ENCODE measurements at regions not wholly inside any gene's neighbourhood (a gene's known extent, or its start where the extent isn't known, plus 50 kb on each side); places are given as distances from the start of the nearest gene placed in this dataset.

DNA sequence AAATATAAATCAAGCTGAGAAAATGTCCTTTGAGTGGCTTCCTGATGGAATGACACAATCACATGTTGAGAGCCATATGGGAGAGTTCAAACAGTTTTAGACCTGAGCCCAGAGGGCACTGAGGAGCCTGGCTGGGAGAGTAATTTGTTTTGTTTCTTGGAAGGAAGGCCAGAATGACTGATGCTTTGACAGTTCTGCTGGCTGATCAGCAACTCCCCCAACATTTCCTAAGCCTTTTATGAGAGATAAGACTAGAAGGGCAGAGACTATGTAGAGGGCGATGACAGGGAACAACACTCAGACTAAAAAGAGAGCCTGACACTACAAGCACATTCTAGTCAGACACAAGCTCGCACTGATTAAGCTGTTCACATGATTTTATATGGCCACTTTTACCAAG, 169.2 kb downstream of the COX7C start:
- no peak for DNase-seq

DNA sequence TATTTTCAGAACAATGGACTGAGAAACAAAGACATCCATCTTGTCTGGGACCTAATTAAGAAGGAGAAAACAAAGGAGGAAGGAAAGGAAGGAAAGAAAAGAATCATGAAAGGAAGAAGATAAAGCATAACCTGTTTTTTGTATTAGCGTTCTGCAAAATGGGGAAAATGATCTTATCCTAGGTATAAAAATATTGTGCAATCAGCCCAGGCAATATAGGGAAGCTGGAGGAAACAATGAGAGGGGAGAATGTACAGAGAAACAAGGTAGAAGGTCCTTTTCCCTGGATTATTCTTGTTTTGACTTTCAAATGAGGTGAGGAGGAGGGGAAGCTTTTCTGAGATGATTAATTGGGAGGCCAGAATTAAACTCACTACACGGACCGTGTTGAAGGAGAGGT, 177.9 kb downstream of the COX7C start:
- DNase-seq: no peak

GRCh38 chr5:86797677-86798076, 179.9 kb downstream of the COX7C start:
- no peak for DNase-seq

GRCh38 chr5:86806206-86806605, 188.5 kb downstream of the COX7C start:
- DNase-seq: no peak

DNA sequence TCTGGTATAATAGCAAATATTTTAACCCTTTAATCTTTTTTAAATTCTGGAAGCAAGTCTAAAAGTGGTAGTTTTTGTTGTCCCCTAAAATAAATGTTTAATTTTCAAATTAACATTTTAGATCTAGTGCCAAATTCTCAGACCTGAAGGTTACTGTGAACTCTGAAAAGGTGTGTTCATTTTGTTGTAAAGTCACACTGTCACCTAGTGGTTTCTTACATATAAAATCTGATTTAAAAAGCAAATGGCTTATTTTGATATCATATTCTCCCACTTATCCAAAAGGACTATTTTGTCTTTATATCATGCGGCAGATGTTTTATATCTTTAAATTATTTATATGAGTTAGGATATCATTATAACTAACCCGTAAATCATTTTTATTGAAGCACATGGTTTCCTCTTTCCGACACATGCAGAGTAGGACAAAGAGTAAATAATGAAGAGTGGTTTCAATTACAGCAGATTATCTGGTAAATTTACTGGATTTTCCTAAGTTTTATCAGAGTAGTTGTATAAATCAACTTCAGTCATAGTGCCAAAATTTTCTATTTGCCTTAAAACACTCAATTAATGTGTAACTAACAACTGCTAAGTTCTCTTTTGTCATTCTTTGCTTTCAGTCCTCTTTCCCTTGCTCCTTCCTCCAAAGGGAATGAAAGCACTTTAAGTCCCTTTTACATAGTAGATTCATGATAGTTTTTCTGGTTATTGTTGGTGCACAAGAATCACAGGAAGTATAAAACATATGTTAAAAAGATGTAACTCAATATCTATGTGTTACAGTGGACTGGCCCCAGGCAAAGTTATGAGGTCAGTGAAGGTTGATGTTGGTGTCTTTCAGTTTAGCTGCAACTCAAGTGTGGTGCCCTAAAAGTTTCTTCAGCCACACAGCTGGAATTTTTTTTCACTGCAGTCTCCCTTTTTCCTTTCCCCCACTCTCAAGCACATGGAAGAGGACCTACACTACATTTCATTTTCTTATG, 189.6 kb downstream of the COX7C start:
- no peak for DNase-seq

DNA sequence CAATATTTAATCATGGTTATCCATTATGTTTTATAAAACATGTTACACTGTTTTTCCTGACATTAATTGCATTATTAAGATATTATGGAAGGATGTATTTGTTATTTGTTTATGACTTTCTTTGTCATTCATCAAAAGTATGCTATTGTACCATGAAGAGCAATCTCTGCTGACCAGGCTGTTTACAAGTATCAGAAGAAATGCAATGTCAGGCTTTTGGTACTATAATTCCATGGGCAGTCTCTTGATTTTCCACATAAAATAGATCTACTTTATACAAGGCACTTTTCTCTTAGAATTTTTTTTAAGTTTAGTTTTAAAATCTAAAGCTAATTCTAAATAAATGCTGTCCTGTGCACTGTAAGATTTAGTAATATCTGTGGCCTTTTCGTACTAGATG, 196.6 kb downstream of the COX7C start:
- DNase-seq: no peak

- DNase-seq: no peak
Measured at GRCh38 chr5:86814907-86815306, 197.2 kb downstream of the COX7C start.

DNA sequence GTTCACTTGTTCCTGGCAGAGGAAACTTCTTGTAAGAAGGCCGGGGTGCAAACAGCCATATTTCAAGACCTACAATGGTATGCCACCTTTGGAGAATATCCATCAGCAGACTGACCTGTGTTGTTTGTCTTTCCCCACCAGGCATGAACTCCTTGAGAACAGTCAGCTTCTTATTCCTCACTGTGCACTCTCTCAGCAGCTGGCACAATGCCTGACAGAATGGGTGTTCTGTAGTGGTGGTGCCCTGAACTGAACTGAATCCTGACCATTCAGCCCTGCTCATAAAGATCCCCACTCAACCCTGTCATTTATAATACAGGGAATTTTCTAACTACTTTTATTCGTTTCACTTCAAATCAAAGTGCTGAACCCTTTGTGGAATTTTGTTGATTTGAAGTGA, 206.9 kb downstream of the COX7C start:
- DNase-seq: no peak

GRCh38 chr5:86831128-86831527, 213.4 kb downstream of the COX7C start:
- no peak for DNase-seq

DNA sequence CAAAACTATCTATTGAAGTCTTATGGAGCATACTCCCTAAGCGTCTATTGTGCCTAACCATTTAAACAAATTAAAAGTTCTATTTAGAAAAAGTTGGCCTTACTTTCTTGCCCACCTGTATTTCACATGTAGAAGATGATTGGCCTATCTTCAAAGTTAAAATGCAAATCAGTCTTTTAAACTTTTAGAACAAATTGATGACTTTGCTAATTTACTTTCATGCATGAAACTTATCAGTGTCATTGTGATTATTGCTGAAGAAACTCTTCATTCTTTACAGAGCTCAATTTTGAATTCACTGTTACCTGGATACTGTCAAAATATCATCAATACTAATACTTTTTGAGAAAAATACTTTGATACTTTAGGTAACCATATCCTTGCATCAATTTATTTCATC, 216.1 kb downstream of the COX7C start:
- DNase-seq: no peak

- no peak for DNase-seq
Measured at GRCh38 chr5:86837610-86838009, 219.9 kb downstream of the COX7C start.

DNA sequence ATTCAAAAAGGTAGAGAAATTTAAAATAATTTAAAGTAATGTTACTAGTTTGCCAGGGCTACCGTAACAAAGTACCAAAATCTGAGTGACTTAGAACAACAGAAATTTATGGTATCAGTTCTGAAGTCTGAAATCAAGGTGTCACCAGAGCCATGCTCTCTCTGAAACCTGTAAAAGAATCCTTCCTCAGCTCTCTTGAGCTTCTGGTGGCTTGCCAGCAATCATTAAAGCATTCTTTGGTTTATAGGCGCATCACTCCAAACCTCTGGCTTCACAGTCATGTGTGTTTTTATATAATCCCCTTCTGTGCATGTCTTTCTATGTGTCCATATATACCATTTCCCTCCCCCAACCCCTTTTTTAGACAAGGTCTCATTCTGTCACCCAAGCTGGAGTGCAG, 220.3 kb downstream of the COX7C start:
- DNase-seq: no peak

- DNase-seq: no peak
Measured at GRCh38 chr5:86841000-86841644, 223.4 kb downstream of the COX7C start.

DNA sequence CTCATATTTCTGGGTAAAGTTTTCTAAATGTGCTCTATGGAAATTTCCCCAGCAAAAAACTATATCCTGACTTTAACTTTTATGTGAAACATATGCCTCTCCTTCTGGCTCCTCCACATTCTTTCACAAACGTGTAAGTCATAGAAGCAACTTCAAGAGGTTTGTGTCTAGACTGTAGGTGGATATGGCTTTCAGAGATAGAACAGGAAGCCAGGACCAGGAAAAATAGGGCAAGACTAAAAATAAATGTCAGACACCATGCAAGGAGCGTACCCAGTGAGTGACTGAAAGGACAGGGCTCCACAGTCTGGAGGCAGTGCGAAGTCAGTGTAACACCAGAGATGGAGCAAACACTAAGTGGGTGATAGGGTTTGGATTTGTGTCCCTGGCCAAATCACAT, 240.7 kb downstream of the COX7C start:
- DNase-seq: no peak

- DNase-seq: no peak
Measured at GRCh38 chr5:86861512-86861911, 243.8 kb downstream of the COX7C start.

DNA sequence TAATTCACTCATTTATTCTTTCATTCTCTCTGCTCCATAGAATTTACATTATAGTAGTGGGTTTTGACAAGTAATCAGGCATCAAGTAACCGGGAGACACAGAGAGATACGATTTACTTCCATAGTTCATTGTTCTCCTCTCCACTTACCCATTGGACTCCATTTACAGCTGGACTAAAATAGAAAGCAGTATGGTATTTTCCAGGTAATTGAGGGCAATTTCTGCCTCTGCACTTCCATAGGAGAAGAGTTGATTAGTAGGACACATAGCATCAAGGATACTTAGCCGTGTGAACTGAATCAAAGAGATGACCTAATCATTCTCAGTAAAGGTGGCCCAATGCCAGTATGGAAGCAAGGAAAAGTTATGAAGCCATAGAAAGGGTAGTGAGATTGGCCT, 244.4 kb downstream of the COX7C start:
- DNase-seq: no peak

- no peak for DNase-seq
Measured at GRCh38 chr5:86864051-86864450, 246.3 kb downstream of the COX7C start.

- DNase-seq: no peak
Measured at GRCh38 chr5:86865256-86865785, 247.6 kb downstream of the COX7C start.

- no peak for DNase-seq
Measured at GRCh38 chr5:86866036-86866435, 248.3 kb downstream of the COX7C start.

GRCh38 chr5:86869268-86869667, 251.5 kb downstream of the COX7C start:
- no peak for DNase-seq

- no peak for DNase-seq
Measured at GRCh38 chr5:86875539-86875938, 257.8 kb downstream of the COX7C start.

- no peak for DNase-seq
Measured at GRCh38 chr5:86878250-86878649, 260.5 kb downstream of the COX7C start.

- no peak for DNase-seq
Measured at GRCh38 chr5:86879086-86879485, 261.3 kb downstream of the COX7C start.

GRCh38 chr5:86880344-86880743, 262.6 kb downstream of the COX7C start:
- no peak for DNase-seq

Data from hematopoietic multipotent progenitor cell treated with erythropoietin and hydrocortisone succinate and interleukin-3 and kit ligand, for 4 days (in vitro differentiated cells).